Body of pancreas (tissue), 4 donors: ENCODE measurements at regions not wholly inside any gene's neighbourhood (a gene's known extent, or its start where the extent isn't known, plus 50 kb on each side); places are given as distances from the start of the nearest gene placed in this dataset.
"Not testable (repeated sequence)": the region's sequence is repeated elsewhere in the genome, so short reads cannot be mapped to it uniquely, and the experiment has no call there.

Experiments
- ATAC-seq: fragments of 150-250 bp; one replicate; pipeline ENCODE4 v1.9.1; 2016
- DNase-seq, 4 donors: peaks; one replicate each; pipeline ENCODE4 v3.0.0-alpha.2; 2019
- H3K27ac ChIP-seq, 4 donors: fragments of 200-600 bp; sonication (generic); 1 replicate in 3 of 4; 2 replicates in 1 of 4; pipeline versions ENCODE4 v1.5.1 to v1.6.1; 2016 to 2019; ENCODE audit warnings: mild to moderate bottlenecking in 1 of 4, mixed read lengths in 1 of 4, moderate library complexity in 1 of 4
- H3K27me3 ChIP-seq, 2 donors: fragments of 200-600 bp; sonication (generic); one replicate each; pipeline ENCODE4 v1.6.0; 2016; ENCODE audit warnings: mild to moderate bottlenecking in 1 of 2
- H3K36me3 ChIP-seq, 2 donors: fragments of 200-600 bp; sonication (generic); replicated peaks in 1 of 2; 2 replicates each; pipeline ENCODE4 v1.5.1; 2016; ENCODE audit warnings: low read depth in 2 of 2; ENCODE audit not compliant: insufficient read depth in 1 of 2
- H3K4me1 ChIP-seq: fragments of 200-600 bp; sonication (generic); one replicate; pipeline ENCODE4 v1.6.0; 2016
- H3K4me3 ChIP-seq, 2 donors: fragments of 200-600 bp; sonication (generic); 1 replicate in 1 of 2; 2 replicates in 1 of 2; pipeline ENCODE4 v1.5.1; 2016 to 2019
- H3K9me3 ChIP-seq, 3 donors: fragments of 200-600 bp; sonication (generic); 1 replicate in 2 of 3; 2 replicates in 1 of 3; pipeline ENCODE4 v1.5.1; 2016
- CTCF ChIP-seq, 7 experiments: fragments of 450-650 bp in 4 of 7; fragments of 200-600 bp in 3 of 7; sonication (generic) in 3 of 7; IDR thresholded peaks; one replicate each; pipeline ENCODE4 v1.5.1; 2016 to 2019; ENCODE audit warnings: antibody characterized with exemption in 7 of 7
- POLR2A ChIP-seq, 3 donors: fragments of 450-650 bp; IDR thresholded peaks; one replicate each; pipeline ENCODE4 v1.6.1; 2016; ENCODE audit warnings: antibody characterized with exemption in 3 of 3, mild to moderate bottlenecking in 2 of 3
- WGBS, 2 donors: methylation state at CpG; one replicate each; pipeline ENCODE4 v1.1.5; 2017; 5-methylcytosine and 5-hydroxymethylcytosine counted together
- intact Hi-C: fragments of 100-400 bp; cut with DNase I; formaldehyde crosslinking; loops from one replicate; pipeline ENCODE4 v1.15.1; 2023

DNA sequence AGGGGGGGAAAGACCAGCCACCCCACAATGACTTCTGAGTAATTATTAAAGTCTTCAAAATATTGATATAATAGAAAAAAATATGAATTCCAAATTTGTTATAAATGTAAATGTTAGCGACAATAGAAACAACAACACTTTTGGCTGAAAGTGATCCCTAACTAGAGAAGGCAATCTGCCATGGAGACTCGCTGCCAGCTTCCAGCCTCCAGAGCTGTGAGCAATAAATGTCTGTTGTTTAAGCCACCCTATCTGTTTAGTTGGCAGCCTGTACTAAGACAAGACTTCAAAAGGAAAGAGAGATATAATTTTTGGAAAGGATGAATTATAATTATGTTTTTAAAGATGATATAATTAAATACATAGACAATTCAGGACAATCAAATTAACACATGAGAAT is 130.8 kb upstream of the HSFY2 start:
- no peak overlapping the region for H3K27ac ChIP-seq
- no peak for TF ChIP-seq POLR2A (IDR thresholded peaks at IDR 0.05)
- TF ChIP-seq CTCF (IDR thresholded peaks at IDR 0.05): no peak
- ATAC-seq (no peak), DNase-seq (no peak)
- no peaks in the 10 kb centered on the region for H3K27me3 ChIP-seq
- H3K4me1 ChIP-seq: no peaks in the 10 kb centered on the region
- H3K4me3 ChIP-seq: no peak overlapping the region
- H3K36me3 ChIP-seq: no peaks in the 10 kb centered on the region
- H3K9me3 ChIP-seq: no peaks in the 10 kb centered on the region
- intact Hi-C loops: no loop called here
- 86 to 88% methylated on average over 2 of the region's 2 CpGs for WGBS, 2 donors

GRCh38 chrY:18891994-18892393 is 118.5 kb upstream of the HSFY2 start:
- intact Hi-C loops: no loop called here
- H3K4me1 ChIP-seq: no peaks in the 10 kb centered on the region
- WGBS, 2 donors: 98% methylated on average over 4 of the region's 4 CpGs
- no peak overlapping the region for H3K4me3 ChIP-seq
- H3K27me3 ChIP-seq: no peaks in the 10 kb centered on the region
- ATAC-seq (no peak), DNase-seq (no peak)
- no peak for TF ChIP-seq POLR2A (IDR thresholded peaks at IDR 0.05)
- no peak for TF ChIP-seq CTCF (IDR thresholded peaks at IDR 0.05)
- no peaks in the 10 kb centered on the region for H3K36me3 ChIP-seq
- H3K9me3 ChIP-seq: no peaks in the 10 kb centered on the region
- no peak overlapping the region for H3K27ac ChIP-seq

DNA sequence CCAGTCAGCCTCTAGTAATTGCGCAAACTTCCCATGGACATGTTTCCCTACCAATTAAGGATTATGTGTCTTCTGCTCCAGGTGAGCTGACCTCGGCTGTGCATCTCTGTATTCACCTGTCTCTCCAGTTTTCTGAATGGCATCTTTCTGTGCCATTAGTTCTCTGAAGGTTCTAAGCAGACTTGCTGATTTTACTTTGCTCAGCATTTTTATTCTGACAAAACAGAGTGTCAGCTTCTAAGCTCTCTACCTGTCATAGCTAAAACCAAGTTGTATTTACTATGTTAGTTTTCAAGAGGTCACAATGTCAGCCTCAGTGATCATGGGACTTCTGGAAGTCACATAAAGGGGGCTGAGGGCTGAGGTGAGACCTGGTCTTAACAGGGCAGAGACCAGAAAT is 116.0 kb upstream of the HSFY2 start:
- DNase-seq: no peak
- Histone ChIP-seq H3K27ac (no peak overlapping the region), H3K4me3 (no peak overlapping the region), H3K27me3 (no peaks in the 10 kb centered on the region), H3K36me3 (no peaks in the 10 kb centered on the region), H3K9me3 (no peaks in the 10 kb centered on the region), H3K4me1 (no peaks in the 10 kb centered on the region)
- intact Hi-C loops: no loop called here
- 75 to 93% methylated on average over 1 to 2 of the region's 2 CpGs for WGBS, 2 donors
- TF ChIP-seq CTCF (IDR thresholded peaks at IDR 0.05): no peak
- no peak for TF ChIP-seq POLR2A (IDR thresholded peaks at IDR 0.05)
- ATAC-seq: no peak

GRCh38 chrY:18884748-18885147 is 111.2 kb upstream of the HSFY2 start:
- DNase-seq: no peak
- no peak overlapping the region for H3K27ac ChIP-seq
- 87 to 100% methylated on average over 2 of the region's 2 CpGs for WGBS, 2 donors
- no peak overlapping the region for H3K4me3 ChIP-seq
- no peaks in the 10 kb centered on the region for H3K9me3 ChIP-seq
- H3K36me3 ChIP-seq: no peaks in the 10 kb centered on the region
- H3K27me3 ChIP-seq: no peaks in the 10 kb centered on the region
- no peaks in the 10 kb centered on the region for H3K4me1 ChIP-seq
- intact Hi-C loops: no loop called here
- ATAC-seq: no peak
- TF ChIP-seq CTCF (IDR thresholded peaks at IDR 0.05) (no peak), POLR2A (IDR thresholded peaks at IDR 0.05) (no peak)

DNA sequence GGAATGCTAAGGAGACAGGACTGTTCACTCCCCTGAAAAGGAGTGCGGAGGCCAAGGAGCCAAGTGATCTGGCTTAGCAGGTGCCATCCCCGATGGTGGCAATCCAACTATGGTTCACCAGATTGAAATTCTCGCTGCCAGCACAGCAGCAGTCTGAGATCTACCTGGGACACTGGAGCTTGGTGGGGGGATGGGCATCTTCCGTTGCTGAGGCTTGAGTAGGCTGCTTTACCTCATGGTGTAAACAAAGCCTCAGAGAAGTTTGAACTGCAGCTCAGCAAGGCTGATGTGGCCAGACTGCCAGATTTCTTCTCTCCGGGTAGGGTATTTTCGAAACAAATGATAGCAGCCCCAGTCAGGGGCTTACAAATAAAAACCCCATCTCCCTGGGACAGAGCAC is 95.6 kb upstream of the HSFY2 start:
- DNase-seq, H3K4me3 ChIP-seq, H3K4me1 ChIP-seq, H3K9me3 ChIP-seq, ATAC-seq, intact Hi-C loops, H3K36me3 ChIP-seq, H3K27me3 ChIP-seq, H3K27ac ChIP-seq: not testable (repeated sequence)
- no CpG with 5 or more reads among the region's 6 CpGs for WGBS, 2 donors

- H3K27ac ChIP-seq, H3K9me3 ChIP-seq, intact Hi-C loops, ATAC-seq, H3K36me3 ChIP-seq, DNase-seq, H3K27me3 ChIP-seq, H3K4me1 ChIP-seq, H3K4me3 ChIP-seq: not testable (repeated sequence)
- whole genome bisulfite sequencing, 2 donors: 100% methylated on average over 2 of the region's 3 CpGs; no CpG with 5 or more reads in 1 of the 2 donors
Measured at GRCh38 chrY:18866887-18867551, 93.5 kb upstream of the HSFY2 start.

GRCh38 chrY:18860856-18861255 is 87.3 kb upstream of the HSFY2 start:
- H3K4me1 ChIP-seq, H3K9me3 ChIP-seq, intact Hi-C loops, H3K4me3 ChIP-seq, H3K36me3 ChIP-seq, ATAC-seq, DNase-seq, H3K27ac ChIP-seq, H3K27me3 ChIP-seq: not testable (repeated sequence)
- no CpG with 5 or more reads among the region's 3 CpGs for WGBS, 2 donors

- DNase-seq, intact Hi-C loops, H3K27me3 ChIP-seq, H3K36me3 ChIP-seq, H3K27ac ChIP-seq, ATAC-seq, H3K4me1 ChIP-seq, H3K4me3 ChIP-seq, H3K9me3 ChIP-seq: not testable (repeated sequence)
- WGBS, 2 donors: no CpG with 5 or more reads among the region's 2 CpGs
Measured at GRCh38 chrY:18858484-18859191, 85.1 kb upstream of the HSFY2 start.
